ENCODE measurements at regions not wholly inside any gene's neighbourhood (a gene's known extent, or its start where the extent isn't known, plus 50 kb on each side); places are given as distances from the start of the nearest gene placed in this dataset.

GRCh38 chr14:34177466-34177865 lies 226.6 kb upstream of the EGLN3 start:
- no peak overlapping the region for H3K4me2 ChIP-seq (replicated peaks; ENCODE audit: low read depth, low read length, poor library complexity, severe bottlenecking)
- intact Hi-C loops (cut with micrococcal nuclease), result no loop called here
- H3K27ac Mint-ChIP-seq, result no peak overlapping the region
- no peaks in the 10 kb centered on the region for H4K20me1 ChIP-seq (ENCODE audit: control insufficient read depth, insufficient read depth, low read length, poor library complexity, severe bottlenecking)
- H3K4me3 Mint-ChIP-seq, result no peak overlapping the region
- ATAC-seq (ENCODE audit: low read depth) (no peak), DNase-seq (no peak)
- POLR2A ChIA-PET, result no interaction called here
- no CpG with 5 or more reads among the region's 2 CpGs for WGBS (ENCODE audit: insufficient coverage)
- no peaks in the 10 kb centered on the region for H3K36me3 ChIP-seq (replicated peaks in 1 of 2; ENCODE audit: control extremely low read depth in 1 of 2, control insufficient read depth in 1 of 2, extremely low read depth in 1 of 2, insufficient read depth in 2 of 2, low read length in 1 of 2)
- no peak overlapping the region for H3K9ac ChIP-seq (ENCODE audit: low read length)
- no peaks in the 10 kb centered on the region for H3K79me2 ChIP-seq (ENCODE audit: control insufficient read depth, insufficient read depth, low read length)
- H3K27me3 Mint-ChIP-seq, result peaks cover 6% of the 10 kb centered on the region
- peaks cover 0 to 3% (median 0%) of the 10 kb centered on the region in 4 experiments for H3K27me3 ChIP-seq (replicated peaks in 1 of 4; ENCODE audit: control extremely low read depth in 1 of 4, control insufficient read depth in 3 of 4, insufficient read depth in 4 of 4, low read length in 3 of 4)
- TF ChIP-seq CTCF (IDR thresholded peaks at IDR 0.05) (no peak), EZH2 (IDR thresholded peaks at IDR 0.05; ENCODE audit: borderline replicate concordance, insufficient read depth, low read depth, low read length, poor library complexity, severe bottlenecking) (no peak)
- no peaks in the 10 kb centered on the region for H3K9me3 ChIP-seq (ENCODE audit: control extremely low read depth in 1 of 3, control insufficient read depth in 2 of 3, insufficient read depth in 1 of 3, low read length in 2 of 3)
- no peak overlapping the region for H2AFZ ChIP-seq (ENCODE audit: insufficient read depth, low read depth, low read length, poor library complexity, severe bottlenecking)
- no peak overlapping the region for H3K27ac ChIP-seq (ENCODE audit: low read length in 2 of 2)
- H3K4me1 ChIP-seq (ENCODE audit: control insufficient read depth in 2 of 2, insufficient read depth in 2 of 2, low read length in 2 of 2), result peaks cover 7% of the 10 kb centered on the region in 2 donors
- H3K9me3 Mint-ChIP-seq (ENCODE audit: insufficient read depth), result no peaks in the 10 kb centered on the region
- CTCF ChIA-PET, result no interaction called here
- no peak overlapping the region for H3K4me3 ChIP-seq (ENCODE audit: control extremely low read depth in 1 of 5, extremely low read depth in 1 of 5, insufficient read depth in 1 of 5, low read depth in 2 of 5, low read length in 4 of 5)
- peaks cover 10% of the 10 kb centered on the region for H3K4me1 Mint-ChIP-seq

DNA sequence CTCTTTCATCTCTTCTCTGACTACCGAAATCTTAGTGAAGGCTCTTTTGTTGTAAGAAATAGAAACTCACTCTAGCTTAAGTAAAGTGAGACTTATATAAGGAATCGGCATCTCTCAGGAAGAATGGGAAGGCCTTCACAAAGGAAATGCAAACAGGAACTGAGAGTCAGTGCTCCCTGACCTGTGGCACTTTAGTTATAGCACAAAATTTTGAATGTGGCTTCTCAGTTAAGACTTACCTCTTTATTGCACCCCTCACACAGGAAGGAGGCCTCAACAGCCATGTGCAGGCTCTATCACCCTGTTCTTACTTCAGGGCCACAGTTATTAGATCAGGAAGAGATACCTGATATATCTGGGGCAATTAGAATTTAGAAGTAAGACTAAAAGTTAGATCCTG lies 224.7 kb upstream of the EGLN3 start:
- Histone ChIP-seq H2AFZ (ENCODE audit: insufficient read depth, low read depth, low read length, poor library complexity, severe bottlenecking) (no peak overlapping the region), H3K79me2 (ENCODE audit: control insufficient read depth, insufficient read depth, low read length) (no peaks in the 10 kb centered on the region), H3K4me3 (ENCODE audit: control extremely low read depth in 1 of 5, extremely low read depth in 1 of 5, insufficient read depth in 1 of 5, low read depth in 2 of 5, low read length in 4 of 5) (no peak overlapping the region), H3K4me2 (replicated peaks; ENCODE audit: low read depth, low read length, poor library complexity, severe bottlenecking) (no peak overlapping the region), H3K36me3 (replicated peaks in 1 of 2; ENCODE audit: control extremely low read depth in 1 of 2, control insufficient read depth in 1 of 2, extremely low read depth in 1 of 2, insufficient read depth in 2 of 2, low read length in 1 of 2) (no peaks in the 10 kb centered on the region), H3K9ac (ENCODE audit: low read length) (no peak overlapping the region), H3K27ac (ENCODE audit: low read length in 2 of 2) (no peak overlapping the region), H4K20me1 (ENCODE audit: control insufficient read depth, insufficient read depth, low read length, poor library complexity, severe bottlenecking) (no peaks in the 10 kb centered on the region), H3K9me3 (ENCODE audit: control extremely low read depth in 1 of 3, control insufficient read depth in 2 of 3, insufficient read depth in 1 of 3, low read length in 2 of 3) (no peaks in the 10 kb centered on the region), H3K27me3 (replicated peaks in 1 of 4; ENCODE audit: control extremely low read depth in 1 of 4, control insufficient read depth in 3 of 4, insufficient read depth in 4 of 4, low read length in 3 of 4) (no peaks in the 10 kb centered on the region), H3K4me1 (ENCODE audit: control insufficient read depth in 2 of 2, insufficient read depth in 2 of 2, low read length in 2 of 2) (peaks cover 7% of the 10 kb centered on the region in 2 donors)
- H3K4me1 Mint-ChIP-seq, result peaks cover 10% of the 10 kb centered on the region
- no peaks in the 10 kb centered on the region for H3K9me3 Mint-ChIP-seq (ENCODE audit: insufficient read depth)
- H3K4me3 Mint-ChIP-seq, result no peak overlapping the region
- H3K27me3 Mint-ChIP-seq, result peaks cover 6% of the 10 kb centered on the region
- POLR2A ChIA-PET, result no interaction called here
- TF ChIP-seq EZH2 (IDR thresholded peaks at IDR 0.05; ENCODE audit: borderline replicate concordance, insufficient read depth, low read depth, low read length, poor library complexity, severe bottlenecking) (no peak), CTCF (IDR thresholded peaks at IDR 0.05) (no peak)
- CTCF ChIA-PET, result no interaction called here
- H3K27ac Mint-ChIP-seq, result no peak overlapping the region
- intact Hi-C loops (cut with micrococcal nuclease), result no loop called here
- no CpG with 5 or more reads among the region's 2 CpGs for WGBS (ENCODE audit: insufficient coverage)
- ATAC-seq (ENCODE audit: low read depth), result no peak
- DNase-seq, result no peak
